NK-92 treated with Interleukin-12 subunit alpha and Interleukin-12 subunit beta, amount 100 ng/mL, for 24 hours (cell line): ENCODE measurements at regions not wholly inside any gene's neighbourhood (a gene's known extent, or its start where the extent isn't known, plus 50 kb on each side); places are given as distances from the start of the nearest gene placed in this dataset.
A peak's percentile ranks its signal among the peaks of the same experiment; 100 is the strongest.

Experiments used
- DNase-seq: peaks from one replicate; lab custom pipeline; 2025; lab: John Stamatoyannopoulos, UW

- DNase-seq: no peak
Observed at GRCh38 chr6:14439419-14439818, 321.8 kb downstream of the CD83 start.

- DNase-seq: no peak
Observed at GRCh38 chr6:14440215-14440910, 322.8 kb downstream of the CD83 start.

- no peak for DNase-seq
Observed at GRCh38 chr6:14440940-14441781, 323.6 kb downstream of the CD83 start.

- DNase-seq: no peak
Observed at GRCh38 chr6:14442242-14442641, 324.7 kb downstream of the CD83 start.

DNA sequence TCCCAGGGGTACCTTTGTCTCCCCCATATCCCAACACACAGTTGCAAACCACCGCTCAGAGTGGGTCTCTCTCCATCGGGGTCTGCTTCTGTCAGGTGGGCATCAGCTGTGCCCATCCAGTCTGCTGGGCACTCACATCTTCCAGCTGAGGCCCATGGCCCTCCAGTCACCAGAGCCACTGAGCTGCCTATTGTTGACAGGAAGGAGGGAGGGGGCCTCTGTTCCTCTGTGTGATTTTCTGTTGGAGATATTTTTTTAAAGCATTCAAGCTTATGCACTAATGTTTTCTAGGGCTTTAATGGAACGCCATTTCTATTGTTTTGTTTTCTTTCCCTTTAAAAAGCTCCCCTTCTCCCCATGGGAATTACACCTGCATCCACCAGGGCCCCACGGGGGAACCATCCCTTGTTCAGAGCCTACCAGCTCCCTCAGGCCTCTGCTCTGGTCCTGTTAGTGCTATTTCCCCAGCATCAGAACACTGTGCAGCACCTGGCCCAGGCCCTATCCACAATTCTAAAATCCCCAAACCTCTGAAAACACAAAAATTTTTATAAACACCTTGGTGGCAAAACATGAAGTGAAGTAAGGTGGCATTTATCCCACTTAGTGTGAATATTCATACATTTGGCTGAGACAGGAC, 326.2 kb downstream of the CD83 start:
- no peak for DNase-seq

- DNase-seq: no peak
Observed at GRCh38 chr6:14444295-14444972, 326.9 kb downstream of the CD83 start.

DNA sequence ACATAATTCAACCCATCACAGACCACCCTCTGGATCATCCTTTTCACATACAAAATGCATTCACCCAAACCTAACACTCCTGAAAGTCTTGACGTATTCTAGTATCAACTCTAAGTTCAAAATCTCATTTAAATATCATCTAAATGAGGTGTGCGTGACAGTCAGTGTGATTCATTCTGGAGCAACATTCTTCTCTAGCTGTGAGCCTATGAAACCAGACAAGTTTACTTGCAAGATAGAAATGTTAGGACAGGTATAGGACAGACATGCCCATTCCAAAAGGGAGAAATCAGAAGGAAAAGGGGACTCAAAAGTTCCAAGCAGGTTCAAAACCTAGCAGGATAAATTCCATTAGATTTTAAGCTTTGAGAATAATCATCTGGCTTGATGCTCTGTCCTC, 329.7 kb downstream of the CD83 start:
- no peak for DNase-seq

DNA sequence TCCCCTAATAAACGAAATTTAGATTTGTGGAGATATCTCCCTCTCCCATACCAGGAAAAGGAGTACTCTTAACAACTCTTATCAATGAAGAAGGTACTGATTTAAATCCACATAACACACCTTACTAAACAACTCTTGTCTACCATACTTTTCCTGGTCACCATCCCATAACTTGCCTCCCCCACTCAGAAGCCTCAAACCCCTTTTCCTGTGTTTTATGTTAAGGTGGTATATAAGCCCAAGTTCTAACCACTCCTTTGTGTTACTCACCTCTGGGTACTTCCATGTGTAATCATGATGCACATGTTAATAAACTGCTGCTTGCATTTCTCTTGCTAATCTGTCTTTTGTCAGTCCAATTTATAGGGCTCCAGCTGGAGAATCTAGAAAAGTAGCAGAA, 330.7 kb downstream of the CD83 start:
- DNase-seq: no peak

DNA sequence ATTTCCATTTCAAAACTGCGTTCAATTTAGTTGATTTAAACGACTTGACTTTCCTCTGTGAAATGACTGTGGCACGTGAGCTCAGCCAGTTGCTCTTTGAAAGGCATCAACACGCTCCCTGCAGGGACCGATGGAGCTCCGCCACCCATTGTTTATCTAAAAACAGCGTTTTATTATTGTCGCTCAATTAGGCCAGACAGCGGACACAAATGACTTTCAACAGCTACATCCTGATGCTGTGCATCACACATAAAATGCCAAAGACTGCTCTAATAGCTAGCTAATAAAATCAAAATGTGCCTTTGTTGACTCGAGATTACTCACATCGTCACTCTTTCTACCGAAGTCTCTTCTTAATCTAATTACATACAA, 332.5 kb downstream of the CD83 start:
- DNase-seq: no peak

- no peak for DNase-seq
Observed at GRCh38 chr6:14450578-14450977, 333.0 kb downstream of the CD83 start.

DNA sequence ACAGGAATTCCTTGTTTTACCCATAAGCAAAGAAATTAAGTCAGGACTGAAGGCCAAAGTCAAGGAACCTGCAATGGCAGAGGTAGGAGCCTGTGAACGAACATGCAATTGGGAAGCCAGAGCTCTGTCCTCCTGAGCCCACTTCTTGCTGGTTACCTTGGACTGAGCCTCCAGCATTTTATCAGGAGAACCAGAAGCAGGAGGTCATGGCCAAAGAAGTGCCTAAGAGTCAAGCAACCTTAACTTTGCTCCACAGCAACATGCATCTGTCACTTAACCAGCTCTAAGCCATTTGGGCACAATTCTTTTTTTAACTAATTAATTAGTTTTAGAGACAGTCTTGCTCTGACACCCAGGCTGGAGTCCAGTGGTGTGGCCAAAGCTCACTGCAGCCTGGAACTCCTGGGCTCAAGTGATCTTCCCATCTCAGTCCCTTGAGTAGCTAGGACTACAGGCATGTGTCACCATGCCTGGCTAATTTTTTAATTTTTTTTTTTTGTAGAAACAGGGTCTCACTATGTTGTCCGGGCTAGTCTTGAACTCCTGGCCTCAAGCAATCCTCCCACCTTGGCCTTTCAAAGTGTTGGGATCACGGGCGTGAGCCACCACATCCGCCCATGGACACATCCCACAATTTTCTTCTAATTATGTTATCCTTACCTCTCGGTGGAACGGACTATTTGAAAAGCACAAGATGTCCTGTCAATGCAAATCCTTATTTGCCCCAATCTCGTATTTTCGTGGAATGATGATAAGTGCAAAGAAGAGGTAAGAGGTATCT, 334.2 kb downstream of the CD83 start:
- no peak for DNase-seq

DNA sequence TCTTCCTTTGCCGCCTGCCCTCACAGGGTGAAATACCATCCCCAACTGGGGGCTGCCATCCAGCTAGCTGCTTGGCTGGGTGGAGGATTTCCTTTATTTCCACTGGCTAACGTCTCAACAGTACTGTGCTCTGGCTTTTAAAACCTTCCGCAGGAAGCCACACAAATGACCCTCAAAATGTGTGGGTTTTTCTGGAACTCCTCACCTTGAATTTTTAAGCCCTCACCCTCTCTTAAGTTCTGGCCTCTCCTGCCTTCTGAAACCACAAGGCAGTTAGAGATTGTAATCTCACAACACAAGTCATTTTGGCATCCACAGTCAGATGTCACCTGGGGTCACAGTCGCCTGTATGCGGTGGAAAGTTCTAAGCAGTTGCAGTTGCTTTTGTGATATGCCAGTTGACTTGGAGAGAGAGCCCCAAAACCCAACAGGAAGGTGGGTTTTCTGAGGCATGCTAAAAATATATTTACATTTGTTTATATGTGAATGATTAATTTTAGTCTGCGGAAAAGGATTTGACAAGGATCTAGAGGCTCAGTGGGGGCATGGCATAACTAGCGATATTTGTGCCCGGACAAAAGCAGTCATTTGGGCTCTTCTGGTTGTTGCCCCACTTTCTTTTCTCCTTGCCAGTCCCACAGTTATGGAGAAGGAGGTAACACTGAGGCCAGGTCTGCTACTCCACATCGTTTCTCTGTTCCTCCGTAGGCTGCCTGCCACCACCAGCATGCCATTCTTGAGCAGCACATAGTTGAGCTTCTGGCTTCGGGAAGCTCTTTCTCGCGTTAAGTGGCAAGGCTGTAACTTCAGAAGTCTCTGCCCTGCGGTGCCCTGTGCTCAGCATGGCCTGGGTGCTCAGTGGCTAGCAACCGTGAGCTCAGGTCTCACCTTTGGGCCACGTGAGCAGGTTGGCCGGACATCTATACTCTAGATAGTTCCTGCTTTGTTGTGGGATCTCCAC, 335.3 kb downstream of the CD83 start:
- peak; percentile 73 for DNase-seq

DNA sequence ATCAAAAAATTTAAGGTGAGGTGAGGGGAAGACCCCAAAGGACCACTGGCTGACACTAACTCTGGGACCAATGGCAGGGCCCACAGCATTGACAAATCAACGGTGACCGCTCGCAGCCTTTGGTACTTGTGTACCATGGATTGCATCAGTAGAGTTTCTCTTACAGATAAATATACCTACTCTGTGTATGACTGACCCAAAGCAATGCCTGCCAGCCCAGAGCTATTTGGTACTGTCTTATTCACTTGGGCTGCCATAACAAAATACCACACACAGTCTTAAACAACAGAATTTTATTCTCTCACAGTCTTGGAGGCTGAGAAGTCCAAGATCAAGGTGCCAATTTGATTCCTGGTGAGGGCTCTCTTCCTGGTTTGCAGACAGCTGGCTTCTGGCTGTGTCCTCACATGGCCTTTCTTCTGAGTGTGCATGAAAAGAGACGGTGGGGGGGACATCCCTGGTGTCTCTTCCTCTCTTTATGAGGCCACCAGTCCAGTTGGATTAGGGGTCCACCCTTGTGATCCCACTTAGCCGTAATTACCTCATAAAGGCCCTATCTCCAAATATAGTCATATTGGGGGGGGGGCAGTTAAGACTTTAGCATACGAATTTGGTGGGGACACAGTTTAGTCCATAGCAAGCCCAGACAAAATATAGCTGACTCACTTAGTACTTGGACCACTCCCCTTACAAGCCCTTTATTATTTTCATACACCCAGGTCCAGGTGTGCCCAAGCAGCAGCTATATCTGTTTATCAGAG, 336.3 kb downstream of the CD83 start:
- no peak for DNase-seq

GRCh38 chr6:14454473-14454775, 336.9 kb downstream of the CD83 start:
- DNase-seq: no peak

GRCh38 chr6:14455427-14455826, 337.9 kb downstream of the CD83 start:
- DNase-seq: no peak

DNA sequence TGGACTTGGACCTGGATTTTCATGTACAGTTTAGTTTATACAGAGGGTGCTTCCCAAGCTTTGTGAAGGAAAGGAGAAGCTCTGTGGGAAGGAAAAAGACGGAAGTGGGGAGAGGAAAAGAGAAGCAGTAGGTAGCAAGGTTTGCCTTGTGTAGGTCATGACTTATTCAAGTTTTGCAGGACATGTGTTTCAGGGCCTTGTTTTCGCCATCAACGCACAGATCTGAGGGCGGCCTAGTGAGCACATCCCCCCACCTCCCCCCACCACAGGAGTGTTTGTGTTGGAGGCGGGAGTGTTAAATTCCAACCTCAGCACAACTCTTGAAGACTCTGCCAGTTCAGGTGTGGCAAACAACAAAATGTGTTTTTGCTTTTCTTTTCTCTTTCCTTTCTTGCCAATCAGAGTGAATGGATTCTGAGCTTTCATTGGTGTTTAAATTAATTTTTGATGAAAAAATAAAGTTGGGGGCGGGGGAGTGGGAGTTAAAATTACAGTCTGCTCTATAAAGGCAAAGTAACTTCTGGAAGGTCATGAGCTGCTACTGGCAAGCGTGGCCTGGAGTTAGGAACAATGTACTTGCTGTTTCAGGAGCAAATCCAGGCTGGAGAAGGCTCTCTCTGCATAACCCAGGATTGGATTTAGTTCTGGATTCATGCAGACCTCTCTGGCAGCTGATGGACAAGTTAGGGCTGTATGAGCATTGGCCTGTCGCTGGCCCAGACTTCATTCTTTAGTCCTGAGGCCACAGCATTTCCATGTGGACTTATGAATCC, 338.5 kb downstream of the CD83 start:
- no peak for DNase-seq

GRCh38 chr6:14456941-14457340, 339.4 kb downstream of the CD83 start:
- DNase-seq: no peak

DNA sequence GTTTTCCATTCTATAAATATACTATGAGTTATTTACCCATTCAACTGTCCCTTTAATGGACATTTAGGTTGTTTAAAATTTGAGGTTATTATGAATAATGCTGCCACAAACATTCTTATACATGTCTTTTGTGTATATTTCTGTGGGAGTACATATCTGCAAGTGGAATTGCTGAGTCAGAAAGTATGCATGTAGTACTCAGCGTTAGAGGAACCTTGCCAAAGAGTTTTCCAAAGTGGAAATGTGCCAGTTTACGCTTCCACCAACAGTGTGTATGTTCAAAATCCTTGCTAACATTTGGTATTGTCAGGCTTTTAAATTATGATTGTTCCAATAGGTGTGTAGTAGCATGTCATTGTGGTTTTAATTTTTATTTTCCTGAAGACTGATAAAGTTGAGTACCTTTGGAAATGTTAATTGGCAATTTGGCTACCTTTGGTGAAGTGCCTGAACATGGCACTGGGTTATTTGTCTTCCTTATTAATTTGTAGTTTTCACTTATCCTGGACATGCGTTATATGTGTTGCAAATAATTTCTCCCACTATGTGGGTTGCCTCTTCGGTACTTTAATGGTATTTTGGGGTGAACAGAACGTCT, 341.2 kb downstream of the CD83 start:
- DNase-seq: no peak

GRCh38 chr6:14459315-14459714, 341.7 kb downstream of the CD83 start:
- DNase-seq: no peak
